Gastroesophageal sphincter (tissue), 3 donors: ENCODE measurements at regions not wholly inside any gene's neighbourhood (a gene's known extent, or its start where the extent isn't known, plus 50 kb on each side); places are given as distances from the start of the nearest gene placed in this dataset.

Experiments used
- EP300 ChIP-seq: sonication (generic); formaldehyde crosslinking; IDR thresholded peaks from one replicate; pipeline ENCODE4 v1.6.1; 2017; ENCODE audit warnings: antibody characterized with exemption, mild to moderate bottlenecking
- POLR2A ChIP-seq, 2 donors: fragments of 450-650 bp; IDR thresholded peaks; one replicate each; pipeline ENCODE4 v1.6.1; 2017; ENCODE audit warnings: antibody characterized with exemption in 2 of 2, mild to moderate bottlenecking in 2 of 2, moderate library complexity in 1 of 2
- POLR2AphosphoS5 ChIP-seq: sonication (generic); formaldehyde crosslinking; IDR thresholded peaks from one replicate; pipeline ENCODE4 v1.6.1; 2017; ENCODE audit warnings: antibody characterized with exemption
- TF ChIP-seq, protein P1 (sequence below), 4 experiments: fragments of 200-600 bp in 2 of 4; fragments of 450-650 bp in 2 of 4; sonication (generic) in 1 of 4; IDR thresholded peaks; one replicate each; pipeline ENCODE4 v1.5.1; 2017 to 2019; ENCODE audit warnings: antibody characterized with exemption in 4 of 4, mild to moderate bottlenecking in 2 of 4, moderate library complexity in 2 of 4

- TF ChIP-seq, protein P1, sequence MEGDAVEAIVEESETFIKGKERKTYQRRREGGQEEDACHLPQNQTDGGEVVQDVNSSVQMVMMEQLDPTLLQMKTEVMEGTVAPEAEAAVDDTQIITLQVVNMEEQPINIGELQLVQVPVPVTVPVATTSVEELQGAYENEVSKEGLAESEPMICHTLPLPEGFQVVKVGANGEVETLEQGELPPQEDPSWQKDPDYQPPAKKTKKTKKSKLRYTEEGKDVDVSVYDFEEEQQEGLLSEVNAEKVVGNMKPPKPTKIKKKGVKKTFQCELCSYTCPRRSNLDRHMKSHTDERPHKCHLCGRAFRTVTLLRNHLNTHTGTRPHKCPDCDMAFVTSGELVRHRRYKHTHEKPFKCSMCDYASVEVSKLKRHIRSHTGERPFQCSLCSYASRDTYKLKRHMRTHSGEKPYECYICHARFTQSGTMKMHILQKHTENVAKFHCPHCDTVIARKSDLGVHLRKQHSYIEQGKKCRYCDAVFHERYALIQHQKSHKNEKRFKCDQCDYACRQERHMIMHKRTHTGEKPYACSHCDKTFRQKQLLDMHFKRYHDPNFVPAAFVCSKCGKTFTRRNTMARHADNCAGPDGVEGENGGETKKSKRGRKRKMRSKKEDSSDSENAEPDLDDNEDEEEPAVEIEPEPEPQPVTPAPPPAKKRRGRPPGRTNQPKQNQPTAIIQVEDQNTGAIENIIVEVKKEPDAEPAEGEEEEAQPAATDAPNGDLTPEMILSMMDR (IDR thresholded peaks at IDR 0.05): no peak
- TF ChIP-seq POLR2A (IDR thresholded peaks at IDR 0.05): no peak
- TF ChIP-seq EP300: no peak
- no peak for TF ChIP-seq POLR2AphosphoS5
Observed at GRCh38 chr16:73882033-73882432, 414.6 kb upstream of the PSMD7 start.
